ENCODE measurements at regions not wholly inside any gene's neighbourhood (a gene's known extent, or its start where the extent isn't known, plus 50 kb on each side); places are given as distances from the start of the nearest gene placed in this dataset.

DNA sequence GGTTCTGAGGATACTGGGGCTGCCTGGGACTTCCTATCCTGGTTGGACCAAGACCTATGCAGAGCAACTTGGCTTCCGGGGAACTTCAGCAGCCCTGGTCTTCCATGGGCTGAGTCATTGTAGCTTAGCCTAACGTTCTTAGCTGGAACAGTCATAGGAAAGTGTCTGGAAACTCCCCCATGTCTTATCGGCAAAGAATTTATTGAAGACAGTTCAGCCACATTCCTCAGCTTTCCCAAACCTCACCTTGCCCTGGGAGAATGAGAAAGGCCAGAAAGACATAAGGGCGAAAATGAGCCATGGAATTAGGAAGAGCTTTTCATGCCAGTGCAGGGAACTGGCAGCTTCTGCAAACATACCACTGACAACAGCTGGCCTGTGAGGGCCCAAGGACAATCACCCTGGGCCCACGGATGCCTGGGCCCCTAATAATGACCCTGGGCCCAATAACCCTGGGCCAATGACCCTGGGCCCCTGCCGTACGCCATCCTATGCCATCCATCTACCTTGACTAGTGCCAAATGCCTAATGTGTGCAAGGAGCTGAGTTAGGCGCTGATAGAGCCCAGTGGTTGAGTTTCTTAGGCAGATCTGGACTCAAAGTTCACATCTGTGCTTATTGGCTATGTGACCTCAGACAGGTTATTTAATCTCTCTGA is 114.4 kb upstream of the GADD45A start:
- H3K36me3 ChIP-seq (ENCODE audit: control insufficient read depth in 2 of 2, extremely low read depth in 1 of 2, insufficient read depth in 2 of 2, low read length in 2 of 2): no peaks in the 10 kb centered on the region
- H3K4me3 ChIP-seq (ENCODE audit: control insufficient read depth in 2 of 3, extremely low read depth in 1 of 3, insufficient read depth in 2 of 3, low read depth in 1 of 3, low read length in 3 of 3): no peak overlapping the region
- no peaks in the 10 kb centered on the region for H3K79me2 ChIP-seq (ENCODE audit: control insufficient read depth, insufficient read depth, low read length)
- DNase-seq (ENCODE audit: low read depth, low spot score): peak; percentile 97
- peaks cover 52% of the 10 kb centered on the region for H3K4me1 ChIP-seq (ENCODE audit: control insufficient read depth, extremely low read depth, insufficient read depth, low read length)
- peak overlapping the region; percentile 80 for H3K4me2 ChIP-seq (ENCODE audit: control insufficient read depth, extremely low read depth, insufficient read depth, low read depth, low read length)
- dilution Hi-C loops (cut with MboI; ENCODE audit: extremely low pct_ligation_motif_present, low sequenced_read_pairs): no loop called here
- no peaks in the 10 kb centered on the region for H3K9me3 ChIP-seq (ENCODE audit: control insufficient read depth, low read depth, low read length)
- peaks cover 2% of the 10 kb centered on the region for H3K9me1 ChIP-seq (ENCODE audit: control insufficient read depth, extremely low read depth, insufficient read depth, low read length)
- H2AFZ ChIP-seq (ENCODE audit: control insufficient read depth, low read length): peak overlapping the region; percentile 74
- TF ChIP-seq, protein P1, sequence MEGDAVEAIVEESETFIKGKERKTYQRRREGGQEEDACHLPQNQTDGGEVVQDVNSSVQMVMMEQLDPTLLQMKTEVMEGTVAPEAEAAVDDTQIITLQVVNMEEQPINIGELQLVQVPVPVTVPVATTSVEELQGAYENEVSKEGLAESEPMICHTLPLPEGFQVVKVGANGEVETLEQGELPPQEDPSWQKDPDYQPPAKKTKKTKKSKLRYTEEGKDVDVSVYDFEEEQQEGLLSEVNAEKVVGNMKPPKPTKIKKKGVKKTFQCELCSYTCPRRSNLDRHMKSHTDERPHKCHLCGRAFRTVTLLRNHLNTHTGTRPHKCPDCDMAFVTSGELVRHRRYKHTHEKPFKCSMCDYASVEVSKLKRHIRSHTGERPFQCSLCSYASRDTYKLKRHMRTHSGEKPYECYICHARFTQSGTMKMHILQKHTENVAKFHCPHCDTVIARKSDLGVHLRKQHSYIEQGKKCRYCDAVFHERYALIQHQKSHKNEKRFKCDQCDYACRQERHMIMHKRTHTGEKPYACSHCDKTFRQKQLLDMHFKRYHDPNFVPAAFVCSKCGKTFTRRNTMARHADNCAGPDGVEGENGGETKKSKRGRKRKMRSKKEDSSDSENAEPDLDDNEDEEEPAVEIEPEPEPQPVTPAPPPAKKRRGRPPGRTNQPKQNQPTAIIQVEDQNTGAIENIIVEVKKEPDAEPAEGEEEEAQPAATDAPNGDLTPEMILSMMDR (optimal IDR thresholded peaks at IDR 0.05 in 1 of 3, IDR thresholded peaks at IDR 0.05 in 1 of 3, conservative IDR thresholded peaks at IDR 0.05 in 1 of 3; ENCODE audit: extremely low read depth in 1 of 3, insufficient read depth in 2 of 3, low read length in 3 of 3): no peak
- TF ChIP-seq EZH2 (IDR thresholded peaks at IDR 0.05; ENCODE audit: low read length): no peak
- H3K27me3 ChIP-seq (ENCODE audit: control insufficient read depth, extremely low read depth, insufficient read depth, low read length): no peaks in the 10 kb centered on the region
- H3K9ac ChIP-seq (ENCODE audit: control insufficient read depth, extremely low read depth, insufficient read depth, low read length): peak overlapping the region; percentile 74
- peak; percentile 100 for FAIRE-seq
- peak overlapping the region; percentile 98 for H3K27ac ChIP-seq (ENCODE audit: control insufficient read depth, insufficient read depth, low read length)
- no peaks in the 10 kb centered on the region for H4K20me1 ChIP-seq (ENCODE audit: control insufficient read depth, extremely low read depth, insufficient read depth, low read length)

DNA sequence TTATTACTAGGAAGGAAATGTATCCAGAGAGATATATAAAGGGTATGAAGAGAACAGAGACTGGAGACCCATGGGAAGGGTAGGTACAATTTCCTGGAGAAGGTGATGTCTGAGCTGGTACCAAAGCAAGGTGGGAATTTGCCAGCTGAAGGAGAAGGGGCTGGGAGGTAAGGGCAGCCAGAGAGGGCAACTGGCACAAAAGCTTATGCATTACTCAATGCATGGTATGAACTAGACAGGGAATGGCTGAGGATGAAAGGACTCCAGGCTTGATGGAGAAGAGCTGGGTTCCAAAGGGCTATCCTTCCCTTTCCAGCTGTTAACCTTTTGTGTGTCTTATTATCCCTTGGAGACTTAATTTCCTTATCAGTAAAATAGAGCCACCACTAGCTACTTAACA is 113.6 kb upstream of the GADD45A start:
- Histone ChIP-seq H4K20me1 (ENCODE audit: control insufficient read depth, extremely low read depth, insufficient read depth, low read length) (no peaks in the 10 kb centered on the region), H3K79me2 (ENCODE audit: control insufficient read depth, insufficient read depth, low read length) (no peaks in the 10 kb centered on the region), H3K9ac (ENCODE audit: control insufficient read depth, extremely low read depth, insufficient read depth, low read length) (peak overlapping the region; percentile 74), H3K4me3 (ENCODE audit: control insufficient read depth in 2 of 3, extremely low read depth in 1 of 3, insufficient read depth in 2 of 3, low read depth in 1 of 3, low read length in 3 of 3) (no peak overlapping the region), H3K27me3 (ENCODE audit: control insufficient read depth, extremely low read depth, insufficient read depth, low read length) (no peaks in the 10 kb centered on the region), H3K36me3 (ENCODE audit: control insufficient read depth in 2 of 2, extremely low read depth in 1 of 2, insufficient read depth in 2 of 2, low read length in 2 of 2) (no peaks in the 10 kb centered on the region), H2AFZ (ENCODE audit: control insufficient read depth, low read length) (no peak overlapping the region), H3K27ac (ENCODE audit: control insufficient read depth, insufficient read depth, low read length) (peak overlapping the region; percentile 98), H3K9me3 (ENCODE audit: control insufficient read depth, low read depth, low read length) (no peaks in the 10 kb centered on the region), H3K4me1 (ENCODE audit: control insufficient read depth, extremely low read depth, insufficient read depth, low read length) (peaks cover 58% of the 10 kb centered on the region), H3K9me1 (ENCODE audit: control insufficient read depth, extremely low read depth, insufficient read depth, low read length) (peaks cover 2% of the 10 kb centered on the region), H3K4me2 (ENCODE audit: control insufficient read depth, extremely low read depth, insufficient read depth, low read depth, low read length) (peak overlapping the region; percentile 80)
- dilution Hi-C loops (cut with MboI; ENCODE audit: extremely low pct_ligation_motif_present, low sequenced_read_pairs): no loop called here
- no peak for TF ChIP-seq EZH2 (IDR thresholded peaks at IDR 0.05; ENCODE audit: low read length)
- TF ChIP-seq, protein P1 (optimal IDR thresholded peaks at IDR 0.05 in 1 of 3, IDR thresholded peaks at IDR 0.05 in 1 of 3, conservative IDR thresholded peaks at IDR 0.05 in 1 of 3; ENCODE audit: extremely low read depth in 1 of 3, insufficient read depth in 2 of 3, low read length in 3 of 3): no peak
- FAIRE-seq (no peak), DNase-seq (ENCODE audit: low read depth, low spot score) (no peak)

All from keratinocyte (primary cell).